ENCODE measurements at regions not wholly inside any gene's neighbourhood (a gene's known extent, or its start where the extent isn't known, plus 50 kb on each side); places are given as distances from the start of the nearest gene placed in this dataset.

DNA sequence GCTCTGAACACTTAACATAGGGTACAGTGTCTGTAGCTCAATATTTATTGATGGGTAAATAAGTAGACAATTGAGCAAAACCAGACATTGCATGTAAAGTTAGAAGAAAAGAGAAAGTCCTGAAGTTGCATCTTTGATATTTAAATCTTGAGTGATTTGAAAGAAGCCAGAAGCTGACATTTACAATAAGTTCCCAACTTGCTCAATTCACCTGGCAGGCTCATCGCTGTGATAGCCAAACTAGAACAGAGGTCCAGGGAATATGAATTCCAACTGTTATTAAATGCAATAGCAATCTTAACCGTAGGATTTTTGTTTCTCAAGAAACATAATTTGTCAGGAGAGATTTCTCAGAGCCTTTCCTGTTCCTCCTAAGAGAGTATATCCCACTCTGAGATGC is 65.9 kb upstream of the EDN1 start:
- TF ChIP-seq CTCF (IDR thresholded peaks at IDR 0.05; ENCODE audit: poor library complexity) (no peak), EZH2 (IDR thresholded peaks at IDR 0.05; ENCODE audit: borderline replicate concordance) (no peak)
